ENCODE measurements at regions not wholly inside any gene's neighbourhood (a gene's known extent, or its start where the extent isn't known, plus 50 kb on each side); places are given as distances from the start of the nearest gene placed in this dataset.

DNA sequence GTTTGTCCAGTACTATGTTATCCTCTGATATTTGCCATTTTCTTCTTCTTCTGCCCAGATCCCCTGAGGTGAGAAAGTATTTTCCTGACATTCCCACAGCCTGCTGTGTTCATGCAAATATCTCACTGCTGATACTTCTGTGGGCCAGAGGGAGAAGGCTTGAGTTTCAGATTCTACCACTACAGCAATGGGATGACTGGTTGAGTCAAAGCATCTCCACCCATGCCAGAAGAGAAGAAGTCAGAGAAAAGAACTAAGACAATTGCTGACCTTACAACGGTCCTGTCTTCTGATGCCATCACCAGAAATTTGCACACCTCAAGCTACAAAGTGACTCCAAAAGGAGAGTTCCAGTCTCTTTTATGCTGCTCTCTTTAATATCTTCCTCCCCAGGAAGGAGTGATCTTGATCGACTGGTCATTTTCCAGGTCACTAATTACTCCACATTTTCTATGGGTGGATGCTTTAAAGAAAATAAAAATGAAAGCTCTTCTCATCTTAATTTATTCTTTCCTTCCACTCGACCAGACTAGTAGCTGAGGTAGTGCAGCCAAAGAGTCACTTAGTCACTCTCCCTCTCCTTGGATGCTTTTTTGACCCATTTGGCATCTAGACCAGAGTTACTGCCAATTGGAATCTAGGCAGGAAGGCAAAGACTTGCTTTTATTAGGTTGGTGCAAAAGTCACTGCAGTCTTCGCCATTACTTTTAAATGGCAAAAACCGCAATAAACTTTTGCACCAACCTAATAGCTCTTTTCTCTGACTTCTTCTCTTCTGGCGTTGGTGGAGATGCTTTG is 195.1 kb downstream of the PTPRC start:
- no peaks in the 10 kb centered on the region for H3K4me1 ChIP-seq (ENCODE audit: insufficient read depth, low read length)
- Mint-ChIP-seq H3K4me1 (no peaks in the 10 kb centered on the region), H3K9me3 (peaks cover 0 to 2% (median 0%) of the 10 kb centered on the region in 8 donors), H3K36me3 (no peaks in the 10 kb centered on the region), H3K4me3 (no peak overlapping the region), H3K27ac (no peak overlapping the region), H3K27me3 (no peaks in the 10 kb centered on the region)
- H3K9me3 ChIP-seq (ENCODE audit: control insufficient read depth in 1 of 2, low read length in 2 of 2): no peaks in the 10 kb centered on the region
- H3K36me3 ChIP-seq (ENCODE audit: insufficient read depth, low read length): no peaks in the 10 kb centered on the region
- intact Hi-C loops (cut with micrococcal nuclease): no loop called here
- no peak overlapping the region for H3K27ac ChIP-seq (ENCODE audit: low read depth, low read length)
- no peak overlapping the region for H3K4me3 ChIP-seq (ENCODE audit: low read length in 2 of 2)
- no peaks in the 10 kb centered on the region for H3K27me3 ChIP-seq (ENCODE audit: insufficient read depth, low read length)
- CTCF ChIA-PET (ENCODE audit: partially characterized antibody): no interaction called here
- DNase-seq: no peak
- POLR2A ChIA-PET (ENCODE audit: partially characterized antibody): no interaction called here

- no peaks in the 10 kb centered on the region for H3K4me1 ChIP-seq (ENCODE audit: insufficient read depth, low read length)
- no peaks in the 10 kb centered on the region for H3K27me3 ChIP-seq (ENCODE audit: insufficient read depth, low read length)
- CTCF ChIA-PET (ENCODE audit: partially characterized antibody): no interaction called here
- Mint-ChIP-seq H3K27ac (no peak overlapping the region), H3K4me3 (no peak overlapping the region), H3K4me1 (no peaks in the 10 kb centered on the region), H3K9me3 (peaks cover 0 to 2% (median 0%) of the 10 kb centered on the region in 8 donors), H3K27me3 (no peaks in the 10 kb centered on the region), H3K36me3 (no peaks in the 10 kb centered on the region)
- no peak overlapping the region for H3K4me3 ChIP-seq (ENCODE audit: low read length in 2 of 2)
- no peak overlapping the region for H3K27ac ChIP-seq (ENCODE audit: low read depth, low read length)
- intact Hi-C loops (cut with micrococcal nuclease): no loop called here
- no peaks in the 10 kb centered on the region for H3K9me3 ChIP-seq (ENCODE audit: control insufficient read depth in 1 of 2, low read length in 2 of 2)
- no peak for DNase-seq
- POLR2A ChIA-PET (ENCODE audit: partially characterized antibody): no interaction called here
- H3K36me3 ChIP-seq (ENCODE audit: insufficient read depth, low read length): no peaks in the 10 kb centered on the region
Observed at GRCh38 chr1:198837278-198838021, 198.6 kb downstream of the PTPRC start.

GRCh38 chr1:198838022-198838342 is 199.1 kb downstream of the PTPRC start:
- no peak for DNase-seq
- H3K36me3 Mint-ChIP-seq: no peaks in the 10 kb centered on the region
- intact Hi-C loops (cut with micrococcal nuclease): no loop called here
- Histone ChIP-seq H3K4me3 (ENCODE audit: low read length in 2 of 2) (no peak overlapping the region), H3K36me3 (ENCODE audit: insufficient read depth, low read length) (no peaks in the 10 kb centered on the region), H3K27ac (ENCODE audit: low read depth, low read length) (no peak overlapping the region), H3K27me3 (ENCODE audit: insufficient read depth, low read length) (no peaks in the 10 kb centered on the region), H3K9me3 (ENCODE audit: control insufficient read depth in 1 of 2, low read length in 2 of 2) (no peaks in the 10 kb centered on the region), H3K4me1 (ENCODE audit: insufficient read depth, low read length) (no peaks in the 10 kb centered on the region)
- H3K27me3 Mint-ChIP-seq: no peaks in the 10 kb centered on the region
- peaks cover 0 to 2% (median 0%) of the 10 kb centered on the region in 8 donors for H3K9me3 Mint-ChIP-seq
- no peak overlapping the region for H3K4me3 Mint-ChIP-seq
- ChIA-PET CTCF (ENCODE audit: partially characterized antibody) (no interaction called here), POLR2A (ENCODE audit: partially characterized antibody) (no interaction called here)
- H3K4me1 Mint-ChIP-seq: no peaks in the 10 kb centered on the region
- no peak overlapping the region for H3K27ac Mint-ChIP-seq

- no peaks in the 10 kb centered on the region for H3K9me3 ChIP-seq (ENCODE audit: control insufficient read depth in 1 of 2, low read length in 2 of 2)
- Mint-ChIP-seq H3K36me3 (peaks cover 0 to 3% of the 10 kb centered on the region in 2 donors), H3K4me1 (no peaks in the 10 kb centered on the region), H3K27me3 (no peaks in the 10 kb centered on the region), H3K27ac (no peak overlapping the region), H3K9me3 (no peaks in the 10 kb centered on the region), H3K4me3 (no peak overlapping the region)
- no peaks in the 10 kb centered on the region for H3K27me3 ChIP-seq (ENCODE audit: insufficient read depth, low read length)
- no peak overlapping the region for H3K4me3 ChIP-seq (ENCODE audit: low read length in 2 of 2)
- DNase-seq: no peak
- no peak overlapping the region for H3K27ac ChIP-seq (ENCODE audit: low read depth, low read length)
- H3K36me3 ChIP-seq (ENCODE audit: insufficient read depth, low read length): no peaks in the 10 kb centered on the region
- ChIA-PET CTCF (ENCODE audit: partially characterized antibody) (no interaction called here), POLR2A (ENCODE audit: partially characterized antibody) (no interaction called here)
- H3K4me1 ChIP-seq (ENCODE audit: insufficient read depth, low read length): no peaks in the 10 kb centered on the region
- intact Hi-C loops (cut with micrococcal nuclease): no loop called here
Observed at GRCh38 chr1:198841477-198841876, 202.6 kb downstream of the PTPRC start.

- no peak overlapping the region for H3K27ac ChIP-seq (ENCODE audit: low read depth, low read length)
- Mint-ChIP-seq H3K4me1 (no peaks in the 10 kb centered on the region), H3K27me3 (no peaks in the 10 kb centered on the region), H3K9me3 (no peaks in the 10 kb centered on the region), H3K4me3 (no peak overlapping the region), H3K36me3 (peaks cover 0 to 8% of the 10 kb centered on the region in 2 donors), H3K27ac (no peak overlapping the region)
- no peak for DNase-seq
- no peaks in the 10 kb centered on the region for H3K36me3 ChIP-seq (ENCODE audit: insufficient read depth, low read length)
- no peak overlapping the region for H3K4me3 ChIP-seq (ENCODE audit: low read length in 2 of 2)
- POLR2A ChIA-PET (ENCODE audit: partially characterized antibody): no interaction called here
- H3K9me3 ChIP-seq (ENCODE audit: control insufficient read depth in 1 of 2, low read length in 2 of 2): no peaks in the 10 kb centered on the region
- CTCF ChIA-PET (ENCODE audit: partially characterized antibody): no interaction called here
- H3K4me1 ChIP-seq (ENCODE audit: insufficient read depth, low read length): no peaks in the 10 kb centered on the region
- intact Hi-C loops (cut with micrococcal nuclease): no loop called here
- no peaks in the 10 kb centered on the region for H3K27me3 ChIP-seq (ENCODE audit: insufficient read depth, low read length)
Observed at GRCh38 chr1:198842686-198843085, 203.8 kb downstream of the PTPRC start.

DNA sequence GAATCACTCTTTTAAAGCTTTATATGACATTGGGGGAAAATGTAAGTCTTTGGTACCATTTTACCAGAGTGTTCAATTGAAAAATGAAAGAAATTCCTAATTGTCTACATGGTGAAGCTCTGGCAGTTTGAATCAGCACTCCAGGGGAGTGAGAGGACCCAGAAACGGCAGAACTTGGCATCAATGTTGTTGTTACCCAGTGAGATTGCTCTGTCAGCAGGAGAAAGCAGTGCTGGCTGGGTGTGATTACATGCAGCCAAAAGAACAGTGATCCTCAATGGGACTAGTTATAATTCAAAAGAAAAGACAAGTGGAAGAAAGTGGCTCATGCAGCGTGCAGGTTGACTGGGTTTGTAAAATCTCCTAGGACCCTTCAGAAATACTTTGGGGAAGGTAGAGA is 206.4 kb downstream of the PTPRC start:
- Histone ChIP-seq H3K4me3 (ENCODE audit: low read length in 2 of 2) (no peak overlapping the region), H3K9me3 (ENCODE audit: control insufficient read depth in 1 of 2, low read length in 2 of 2) (no peaks in the 10 kb centered on the region), H3K27ac (ENCODE audit: low read depth, low read length) (no peak overlapping the region), H3K4me1 (ENCODE audit: insufficient read depth, low read length) (no peaks in the 10 kb centered on the region), H3K27me3 (ENCODE audit: insufficient read depth, low read length) (no peaks in the 10 kb centered on the region), H3K36me3 (ENCODE audit: insufficient read depth, low read length) (no peaks in the 10 kb centered on the region)
- Mint-ChIP-seq H3K27ac (no peak overlapping the region), H3K4me3 (no peak overlapping the region), H3K4me1 (no peaks in the 10 kb centered on the region), H3K36me3 (peaks cover 0 to 8% of the 10 kb centered on the region in 2 donors), H3K27me3 (no peaks in the 10 kb centered on the region), H3K9me3 (peaks cover 0 to 2% (median 0%) of the 10 kb centered on the region in 8 donors)
- CTCF ChIA-PET (ENCODE audit: partially characterized antibody): no interaction called here
- no peak for DNase-seq
- intact Hi-C loops (cut with micrococcal nuclease): no loop called here
- POLR2A ChIA-PET (ENCODE audit: partially characterized antibody): no interaction called here

- no peak overlapping the region for H3K27ac Mint-ChIP-seq
- Histone ChIP-seq H3K27me3 (ENCODE audit: insufficient read depth, low read length) (no peaks in the 10 kb centered on the region), H3K4me3 (ENCODE audit: low read length in 2 of 2) (no peak overlapping the region), H3K9me3 (ENCODE audit: control insufficient read depth in 1 of 2, low read length in 2 of 2) (no peaks in the 10 kb centered on the region), H3K27ac (ENCODE audit: low read depth, low read length) (no peak overlapping the region), H3K36me3 (ENCODE audit: insufficient read depth, low read length) (no peaks in the 10 kb centered on the region), H3K4me1 (ENCODE audit: insufficient read depth, low read length) (no peaks in the 10 kb centered on the region)
- DNase-seq: no peak
- peaks cover 0 to 2% (median 0%) of the 10 kb centered on the region in 8 donors for H3K9me3 Mint-ChIP-seq
- no peaks in the 10 kb centered on the region for H3K4me1 Mint-ChIP-seq
- H3K27me3 Mint-ChIP-seq: no peaks in the 10 kb centered on the region
- no peak overlapping the region for H3K4me3 Mint-ChIP-seq
- H3K36me3 Mint-ChIP-seq: peaks cover 0 to 8% of the 10 kb centered on the region in 2 donors
- intact Hi-C loops (cut with micrococcal nuclease): no loop called here
- ChIA-PET POLR2A (ENCODE audit: partially characterized antibody) (no interaction called here), CTCF (ENCODE audit: partially characterized antibody) (no interaction called here)
Observed at GRCh38 chr1:198845851-198846250, 207.0 kb downstream of the PTPRC start.
